MM.1S (cell line): ENCODE measurements at regions not wholly inside any gene's neighbourhood (a gene's known extent, or its start where the extent isn't known, plus 50 kb on each side); places are given as distances from the start of the nearest gene placed in this dataset.

Experiments used
- EZH2phosphoT487 ChIP-seq: fragments of 300-600 bp; sonication (generic); IDR thresholded peaks from 2 replicates; pipeline ENCODE4 v1.6.1; 2018; ENCODE audit warnings: antibody characterized with exemption, low read length
- TF ChIP-seq, protein P1 (sequence below): fragments of 300-600 bp; sonication (generic); IDR thresholded peaks from 2 replicates; pipeline ENCODE4 v1.5.1; 2016; ENCODE audit warnings: antibody characterized with exemption, low read length, mixed read lengths

DNA sequence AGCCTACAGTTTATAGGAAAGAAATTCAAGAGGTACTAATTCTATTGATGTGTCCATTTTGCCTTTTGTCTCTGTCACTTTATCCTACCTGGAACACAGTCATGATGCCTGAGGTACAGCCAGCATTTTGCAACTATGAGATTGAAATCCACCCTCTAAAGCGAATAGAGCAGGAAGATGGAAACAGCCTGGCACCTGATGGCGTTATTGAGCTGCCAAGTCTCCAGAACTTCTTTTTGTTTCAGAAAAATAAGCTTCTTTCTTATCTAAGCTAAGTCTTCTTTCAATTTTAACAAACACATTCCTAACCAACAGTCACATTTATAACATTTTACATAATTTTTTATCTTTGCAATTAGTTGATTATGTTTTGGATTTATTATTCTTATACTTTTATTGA, 182.1 kb downstream of the PAWR start:
- TF ChIP-seq, protein P1, sequence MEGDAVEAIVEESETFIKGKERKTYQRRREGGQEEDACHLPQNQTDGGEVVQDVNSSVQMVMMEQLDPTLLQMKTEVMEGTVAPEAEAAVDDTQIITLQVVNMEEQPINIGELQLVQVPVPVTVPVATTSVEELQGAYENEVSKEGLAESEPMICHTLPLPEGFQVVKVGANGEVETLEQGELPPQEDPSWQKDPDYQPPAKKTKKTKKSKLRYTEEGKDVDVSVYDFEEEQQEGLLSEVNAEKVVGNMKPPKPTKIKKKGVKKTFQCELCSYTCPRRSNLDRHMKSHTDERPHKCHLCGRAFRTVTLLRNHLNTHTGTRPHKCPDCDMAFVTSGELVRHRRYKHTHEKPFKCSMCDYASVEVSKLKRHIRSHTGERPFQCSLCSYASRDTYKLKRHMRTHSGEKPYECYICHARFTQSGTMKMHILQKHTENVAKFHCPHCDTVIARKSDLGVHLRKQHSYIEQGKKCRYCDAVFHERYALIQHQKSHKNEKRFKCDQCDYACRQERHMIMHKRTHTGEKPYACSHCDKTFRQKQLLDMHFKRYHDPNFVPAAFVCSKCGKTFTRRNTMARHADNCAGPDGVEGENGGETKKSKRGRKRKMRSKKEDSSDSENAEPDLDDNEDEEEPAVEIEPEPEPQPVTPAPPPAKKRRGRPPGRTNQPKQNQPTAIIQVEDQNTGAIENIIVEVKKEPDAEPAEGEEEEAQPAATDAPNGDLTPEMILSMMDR = no peak
- no peak for TF ChIP-seq EZH2phosphoT487
